ENCODE measurements at regions not wholly inside any gene's neighbourhood (a gene's known extent, or its start where the extent isn't known, plus 50 kb on each side); places are given as distances from the start of the nearest gene placed in this dataset.
"Not testable (repeated sequence)": the region's sequence is repeated elsewhere in the genome, so short reads cannot be mapped to it uniquely, and the experiment has no call there.

GRCh38 chr11:127943152-127943551 lies 644.2 kb downstream of the ETS1 start:
- Histone ChIP-seq H3K27ac (no peak overlapping the region), H3K9me3 (no peaks in the 10 kb centered on the region), H3K4me1 (no peaks in the 10 kb centered on the region), H3K27me3 (ENCODE audit: low read depth) (no peaks in the 10 kb centered on the region), H3K36me3 (no peaks in the 10 kb centered on the region), H3K4me3 (no peak overlapping the region)
- intact Hi-C loops (cut with DNase I), result no loop called here
- ATAC-seq (no peak), DNase-seq (no peak)
- TF ChIP-seq CTCF (IDR thresholded peaks at IDR 0.05), result no peak

- H3K27me3 ChIP-seq (ENCODE audit: low read depth); H3K36me3 ChIP-seq; H3K9me3 ChIP-seq; H3K27ac ChIP-seq; H3K4me1 ChIP-seq; intact Hi-C loops (cut with DNase I); DNase-seq; H3K4me3 ChIP-seq; ATAC-seq: not testable (repeated sequence)
Measured at GRCh38 chr11:127941554-127941953, 645.8 kb downstream of the ETS1 start.

GRCh38 chr11:127939000-127939399 lies 648.4 kb downstream of the ETS1 start:
- Histone ChIP-seq H3K4me3 (no peak overlapping the region), H3K27ac (no peak overlapping the region), H3K4me1 (no peaks in the 10 kb centered on the region), H3K9me3 (no peaks in the 10 kb centered on the region), H3K27me3 (ENCODE audit: low read depth) (no peaks in the 10 kb centered on the region), H3K36me3 (no peaks in the 10 kb centered on the region)
- DNase-seq (no peak), ATAC-seq (no peak)
- intact Hi-C loops (cut with DNase I), result no loop called here
- no peak for TF ChIP-seq CTCF (IDR thresholded peaks at IDR 0.05)

GRCh38 chr11:127935081-127935480 lies 652.3 kb downstream of the ETS1 start:
- no peak for ATAC-seq
- intact Hi-C loops (cut with DNase I), result no loop called here

GRCh38 chr11:127933961-127934360 lies 653.4 kb downstream of the ETS1 start:
- H3K4me3 ChIP-seq; ATAC-seq; H3K27me3 ChIP-seq (ENCODE audit: low read depth); H3K9me3 ChIP-seq; H3K4me1 ChIP-seq; intact Hi-C loops (cut with DNase I); H3K27ac ChIP-seq; H3K36me3 ChIP-seq; DNase-seq: not testable (repeated sequence)

More at GRCh38 chr11:127935081-127935480, 652.3 kb downstream of the ETS1 start:
- Histone ChIP-seq H3K4me3 (no peak overlapping the region), H3K36me3 (no peaks in the 10 kb centered on the region), H3K9me3 (no peaks in the 10 kb centered on the region), H3K27me3 (ENCODE audit: low read depth) (no peaks in the 10 kb centered on the region), H3K27ac (no peak overlapping the region), H3K4me1 (no peaks in the 10 kb centered on the region)
- no peak for DNase-seq
- TF ChIP-seq CTCF (IDR thresholded peaks at IDR 0.05), result no peak

GRCh38 chr11:127931803-127932202 lies 655.6 kb downstream of the ETS1 start:
- ATAC-seq, result no peak
- Histone ChIP-seq H3K4me1 (no peaks in the 10 kb centered on the region), H3K4me3 (no peak overlapping the region), H3K9me3 (no peaks in the 10 kb centered on the region), H3K27ac (no peak overlapping the region), H3K27me3 (ENCODE audit: low read depth) (no peaks in the 10 kb centered on the region), H3K36me3 (no peaks in the 10 kb centered on the region)
- no peak for TF ChIP-seq CTCF (IDR thresholded peaks at IDR 0.05)
- intact Hi-C loops (cut with DNase I), result no loop called here
- DNase-seq, result no peak

GRCh38 chr11:127926721-127927120 lies 660.6 kb downstream of the ETS1 start:
- no peak for TF ChIP-seq CTCF (IDR thresholded peaks at IDR 0.05)
- no peak overlapping the region for H3K4me3 ChIP-seq
- ATAC-seq (no peak), DNase-seq (no peak)
- intact Hi-C loops (cut with DNase I), result no loop called here
- no peaks in the 10 kb centered on the region for H3K9me3 ChIP-seq
- H3K36me3 ChIP-seq, result no peaks in the 10 kb centered on the region
- H3K27me3 ChIP-seq (ENCODE audit: low read depth), result no peaks in the 10 kb centered on the region
- H3K4me1 ChIP-seq, result no peaks in the 10 kb centered on the region
- no peak overlapping the region for H3K27ac ChIP-seq

All from lower lobe of right lung (tissue), 2 donors.